BLaER1 (cell line): ENCODE measurements at regions not wholly inside any gene's neighbourhood (a gene's known extent, or its start where the extent isn't known, plus 50 kb on each side); places are given as distances from the start of the nearest gene placed in this dataset.

Source experiments
- H3K27ac ChIP-seq: shearing (Covaris generic); formaldehyde crosslinking; 2 replicates; pipeline ENCODE4 v1.8.1; 2022
- H3K27me3 ChIP-seq: shearing (Covaris generic); formaldehyde crosslinking; 2 replicates; pipeline ENCODE4 v1.8.1; 2022
- H3K36me3 ChIP-seq: shearing (Covaris generic); formaldehyde crosslinking; 2 replicates; pipeline ENCODE4 v1.8.1; 2022
- H3K4me1 ChIP-seq: shearing (Covaris generic); formaldehyde crosslinking; 2 replicates; pipeline ENCODE4 v1.8.1; 2022
- H3K4me2 ChIP-seq: shearing (Covaris generic); formaldehyde crosslinking; 2 replicates; pipeline ENCODE4 v1.8.1; 2022
- H3K4me3 ChIP-seq: shearing (Covaris generic); formaldehyde crosslinking; 2 replicates; pipeline ENCODE4 v1.8.1; 2022
- H3K9ac ChIP-seq: shearing (Covaris generic); formaldehyde crosslinking; 2 replicates; pipeline ENCODE4 v1.8.1; 2022
- H3K9me3 ChIP-seq: shearing (Covaris generic); formaldehyde crosslinking; 2 replicates; pipeline ENCODE4 v1.8.1; 2022
- H4K20me1 ChIP-seq: shearing (Covaris generic); formaldehyde crosslinking; 2 replicates; pipeline ENCODE4 v1.8.1; 2022
- Cebpa-rat ChIP-seq: shearing (Covaris generic); IDR thresholded peaks from 2 replicates; pipeline ENCODE4 v1.8.1; 2022

GRCh38 chr11:36822829-36823228 is 224.8 kb upstream of the RAG2 start:
- Histone ChIP-seq H3K9me3 (no peaks in the 10 kb centered on the region), H3K4me3 (no peak overlapping the region), H4K20me1 (no peaks in the 10 kb centered on the region), H3K4me2 (no peak overlapping the region), H3K9ac (no peak overlapping the region), H3K27me3 (no peaks in the 10 kb centered on the region), H3K27ac (no peak overlapping the region), H3K36me3 (no peaks in the 10 kb centered on the region), H3K4me1 (no peaks in the 10 kb centered on the region)
- TF ChIP-seq Cebpa-rat = no peak

DNA sequence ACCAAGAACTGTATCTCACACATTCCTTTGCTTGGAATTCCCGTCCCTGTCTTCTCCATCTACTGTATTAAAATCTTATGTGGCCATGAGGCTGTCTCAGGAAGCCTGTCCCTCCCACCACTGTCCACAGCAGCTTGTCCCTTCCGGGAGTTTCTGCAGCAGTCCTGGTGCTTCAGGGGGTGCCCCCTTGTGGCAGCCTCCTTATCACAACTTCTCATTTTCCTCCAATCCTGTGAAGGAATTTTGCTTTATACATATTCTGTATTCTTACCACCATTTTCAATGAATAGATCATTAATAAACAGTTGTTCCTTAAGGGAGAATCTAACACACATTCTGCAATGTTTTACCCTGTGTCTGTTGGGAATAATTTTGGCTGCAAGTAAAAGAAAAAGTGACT is 220.4 kb upstream of the RAG2 start:
- H3K9ac ChIP-seq = no peak overlapping the region
- no peak overlapping the region for H3K4me2 ChIP-seq
- H3K4me3 ChIP-seq = no peak overlapping the region
- no peaks in the 10 kb centered on the region for H3K4me1 ChIP-seq
- H4K20me1 ChIP-seq = no peaks in the 10 kb centered on the region
- no peak for TF ChIP-seq Cebpa-rat
- H3K36me3 ChIP-seq = no peaks in the 10 kb centered on the region
- no peaks in the 10 kb centered on the region for H3K27me3 ChIP-seq
- H3K27ac ChIP-seq = no peak overlapping the region
- no peaks in the 10 kb centered on the region for H3K9me3 ChIP-seq

DNA sequence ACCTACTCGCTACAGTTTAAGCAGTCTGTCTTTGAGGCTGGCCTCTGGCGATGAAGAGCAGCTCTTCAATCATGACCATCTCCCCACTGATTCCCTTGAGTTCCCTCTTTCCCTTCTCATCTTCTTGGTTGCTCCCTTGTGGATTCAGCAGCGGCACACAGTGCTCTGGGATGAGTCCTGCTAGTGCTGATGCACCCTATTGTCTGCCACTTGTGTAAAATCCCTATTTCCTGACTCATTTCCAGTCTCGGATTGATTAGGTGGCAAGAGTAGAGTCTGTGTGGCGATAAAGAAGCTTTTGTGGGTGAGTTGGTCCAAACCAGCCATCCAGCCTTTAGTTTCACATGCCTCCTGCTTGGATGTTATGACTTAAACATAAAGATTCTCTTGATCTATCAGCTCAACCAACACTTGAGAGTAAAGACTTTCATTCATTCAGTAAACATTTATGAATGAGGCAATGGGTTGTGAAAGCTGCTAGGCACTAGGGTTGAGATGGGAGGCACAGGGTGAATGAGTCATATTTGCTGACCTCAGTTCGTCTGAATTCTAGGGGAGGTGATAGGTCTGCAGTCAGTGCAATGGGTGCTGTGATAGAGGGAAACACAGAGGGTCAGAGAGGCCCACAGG is 219.4 kb upstream of the RAG2 start:
- H3K9me3 ChIP-seq = no peaks in the 10 kb centered on the region
- H3K4me3 ChIP-seq = no peak overlapping the region
- H3K27me3 ChIP-seq = no peaks in the 10 kb centered on the region
- H4K20me1 ChIP-seq = no peaks in the 10 kb centered on the region
- no peak overlapping the region for H3K9ac ChIP-seq
- no peaks in the 10 kb centered on the region for H3K4me1 ChIP-seq
- no peaks in the 10 kb centered on the region for H3K36me3 ChIP-seq
- H3K27ac ChIP-seq = no peak overlapping the region
- no peak for TF ChIP-seq Cebpa-rat
- no peak overlapping the region for H3K4me2 ChIP-seq

DNA sequence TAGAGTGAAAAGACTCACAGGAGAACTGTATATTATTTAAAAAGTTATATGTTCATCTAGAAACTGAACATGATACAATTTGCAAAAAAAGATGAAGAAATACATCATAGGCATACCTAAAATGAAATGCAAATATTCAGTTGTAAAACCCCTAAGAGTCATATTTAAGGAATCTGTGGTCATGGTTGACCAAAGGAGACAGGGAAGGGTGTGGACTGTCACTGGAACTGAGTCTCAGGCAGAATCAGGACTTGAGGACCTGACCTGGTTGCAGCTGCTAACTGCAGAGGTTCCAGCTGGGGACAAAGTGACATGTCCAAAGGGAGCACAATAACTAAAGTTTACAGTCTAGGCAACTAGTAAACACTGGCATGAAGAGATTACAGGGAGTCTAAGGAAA is 211.3 kb upstream of the RAG2 start:
- H3K27me3 ChIP-seq = no peaks in the 10 kb centered on the region
- H3K4me1 ChIP-seq = no peaks in the 10 kb centered on the region
- H3K27ac ChIP-seq = no peak overlapping the region
- no peak overlapping the region for H3K4me3 ChIP-seq
- H3K36me3 ChIP-seq = no peaks in the 10 kb centered on the region
- H4K20me1 ChIP-seq = no peaks in the 10 kb centered on the region
- no peaks in the 10 kb centered on the region for H3K9me3 ChIP-seq
- no peak for TF ChIP-seq Cebpa-rat
- H3K4me2 ChIP-seq = no peak overlapping the region
- H3K9ac ChIP-seq = no peak overlapping the region

- Histone ChIP-seq H3K9ac (no peak overlapping the region), H3K9me3 (no peaks in the 10 kb centered on the region), H3K27ac (no peak overlapping the region), H3K27me3 (no peaks in the 10 kb centered on the region), H4K20me1 (no peaks in the 10 kb centered on the region), H3K36me3 (no peaks in the 10 kb centered on the region), H3K4me2 (no peak overlapping the region), H3K4me1 (no peaks in the 10 kb centered on the region), H3K4me3 (no peak overlapping the region)
- no peak for TF ChIP-seq Cebpa-rat
Observed at GRCh38 chr11:36807871-36808270, 209.8 kb upstream of the RAG2 start.

GRCh38 chr11:36803084-36803483 is 205.0 kb upstream of the RAG2 start:
- Histone ChIP-seq H3K9ac (no peak overlapping the region), H3K27ac (no peak overlapping the region), H3K4me2 (no peak overlapping the region)

GRCh38 chr11:36792996-36793914 is 195.2 kb upstream of the RAG2 start:
- no peaks in the 10 kb centered on the region for H3K4me1 ChIP-seq
- H3K27ac ChIP-seq = no peak overlapping the region
- H3K27me3 ChIP-seq = peaks cover 4% of the 10 kb centered on the region; the same call in 1 of the 2 replicates
- no peak overlapping the region for H3K4me3 ChIP-seq
- no peak overlapping the region for H3K4me2 ChIP-seq
- H3K9ac ChIP-seq = no peak overlapping the region
- TF ChIP-seq Cebpa-rat = no peak
- H3K36me3 ChIP-seq = no peaks in the 10 kb centered on the region
- no peaks in the 10 kb centered on the region for H3K9me3 ChIP-seq
- no peaks in the 10 kb centered on the region for H4K20me1 ChIP-seq

More at GRCh38 chr11:36803084-36803483, 205.0 kb upstream of the RAG2 start:
- no peak for TF ChIP-seq Cebpa-rat
- Histone ChIP-seq H4K20me1 (no peaks in the 10 kb centered on the region), H3K4me1 (no peaks in the 10 kb centered on the region), H3K4me3 (no peak overlapping the region), H3K36me3 (no peaks in the 10 kb centered on the region), H3K9me3 (no peaks in the 10 kb centered on the region), H3K27me3 (no peaks in the 10 kb centered on the region)

GRCh38 chr11:36791957-36792356 is 193.9 kb upstream of the RAG2 start:
- Histone ChIP-seq H3K9ac (no peak overlapping the region), H3K4me1 (no peaks in the 10 kb centered on the region), H3K27ac (no peak overlapping the region), H3K27me3 (peaks cover 4% of the 10 kb centered on the region; the same call in 1 of the 2 replicates), H3K36me3 (no peaks in the 10 kb centered on the region), H4K20me1 (no peaks in the 10 kb centered on the region), H3K4me3 (no peak overlapping the region), H3K9me3 (no peaks in the 10 kb centered on the region), H3K4me2 (no peak overlapping the region)
- no peak for TF ChIP-seq Cebpa-rat

GRCh38 chr11:36790526-36790925 is 192.5 kb upstream of the RAG2 start:
- Histone ChIP-seq H3K9ac (no peak overlapping the region), H3K9me3 (no peaks in the 10 kb centered on the region), H3K4me2 (no peak overlapping the region), H4K20me1 (no peaks in the 10 kb centered on the region), H3K4me1 (no peaks in the 10 kb centered on the region), H3K27me3 (peaks cover 4% of the 10 kb centered on the region; the same call in 1 of the 2 replicates), H3K27ac (no peak overlapping the region), H3K36me3 (no peaks in the 10 kb centered on the region), H3K4me3 (no peak overlapping the region)
- no peak for TF ChIP-seq Cebpa-rat

DNA sequence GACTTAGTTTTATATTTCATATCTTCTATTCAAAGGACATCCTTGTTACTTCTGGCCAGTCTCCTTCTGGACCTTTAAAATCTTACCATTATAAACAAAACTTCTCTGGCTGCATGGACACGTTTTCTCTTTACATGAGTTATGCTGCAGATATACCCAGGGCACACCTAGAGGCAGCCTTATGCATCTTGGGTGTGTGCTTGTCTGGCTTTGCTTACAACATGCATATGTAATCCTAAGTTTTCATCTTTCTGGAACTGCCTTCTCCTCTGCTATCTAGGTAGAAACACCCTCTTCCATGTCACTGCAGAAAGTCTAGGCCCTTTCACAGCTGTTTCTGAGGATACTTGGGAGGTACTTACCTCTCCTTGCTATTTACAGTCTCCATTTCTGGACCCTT is 185.8 kb upstream of the RAG2 start:
- no peaks in the 10 kb centered on the region for H3K36me3 ChIP-seq
- H3K27me3 ChIP-seq = no peaks in the 10 kb centered on the region
- no peaks in the 10 kb centered on the region for H4K20me1 ChIP-seq
- H3K27ac ChIP-seq = no peak overlapping the region
- no peaks in the 10 kb centered on the region for H3K9me3 ChIP-seq
- no peak overlapping the region for H3K4me2 ChIP-seq
- no peak overlapping the region for H3K9ac ChIP-seq
- H3K4me3 ChIP-seq = no peak overlapping the region
- no peaks in the 10 kb centered on the region for H3K4me1 ChIP-seq
- TF ChIP-seq Cebpa-rat = no peak
